Hippocampal formation (tissue), 2 donors: ENCODE measurements at regions not wholly inside any gene's neighbourhood (a gene's known extent, or its start where the extent isn't known, plus 50 kb on each side); places are given as distances from the start of the nearest gene placed in this dataset.

ENCODE experiments used
- DNase-seq, 2 donors: peaks; one replicate each; lab custom pipeline; 2025; lab: John Stamatoyannopoulos, UW

DNA sequence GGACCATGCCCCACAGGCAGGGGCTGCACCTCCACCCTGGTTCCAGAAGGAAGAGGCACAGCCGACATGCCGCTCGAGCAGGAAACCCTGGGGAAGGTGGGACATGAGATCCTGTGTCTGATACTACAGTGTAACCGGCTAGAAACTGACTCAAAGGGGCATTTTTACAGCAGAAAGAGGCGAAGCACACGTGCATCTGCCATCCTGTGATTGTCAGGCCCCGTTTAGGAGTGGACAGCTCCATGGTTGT is 62.7 kb downstream of the SIK1 start:
- no peak for DNase-seq

DNA sequence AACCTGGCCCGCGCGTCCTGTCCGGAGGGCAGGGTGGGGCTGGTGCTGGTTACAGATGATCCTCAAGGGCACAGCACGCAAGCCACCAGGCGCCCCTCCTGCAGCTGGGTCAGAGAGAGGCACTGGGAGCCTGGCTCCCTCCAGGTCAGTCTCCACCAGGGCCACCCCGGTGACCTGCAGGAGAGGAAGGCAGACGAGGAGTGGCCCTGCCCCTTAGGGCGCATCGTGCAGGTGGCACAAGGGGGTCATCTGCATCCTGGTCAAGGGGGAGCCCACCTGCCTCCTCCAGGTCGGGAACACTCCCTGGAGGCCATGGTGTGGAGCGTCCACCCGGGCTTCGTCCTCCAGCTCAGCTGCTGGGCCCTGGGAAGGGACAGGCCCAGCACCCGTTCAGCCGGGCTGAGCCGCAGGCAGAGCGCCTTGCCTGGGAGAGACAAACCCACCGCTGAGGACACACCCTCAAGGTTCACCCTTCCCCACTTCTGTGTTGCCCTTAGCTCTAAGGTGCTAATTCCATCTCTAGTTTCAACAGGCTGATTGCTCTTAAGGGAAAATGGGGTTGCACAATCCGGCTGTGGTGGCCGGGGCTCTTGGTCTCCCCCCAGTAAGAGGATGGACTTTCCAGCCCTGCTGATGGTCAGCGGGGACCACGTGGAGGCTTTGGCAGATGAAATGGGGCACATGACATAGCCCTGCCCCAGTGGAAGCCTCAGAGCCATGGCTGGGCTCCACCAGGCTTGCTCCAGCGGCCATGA is 63.2 kb downstream of the SIK1 start:
- no peak for DNase-seq

DNA sequence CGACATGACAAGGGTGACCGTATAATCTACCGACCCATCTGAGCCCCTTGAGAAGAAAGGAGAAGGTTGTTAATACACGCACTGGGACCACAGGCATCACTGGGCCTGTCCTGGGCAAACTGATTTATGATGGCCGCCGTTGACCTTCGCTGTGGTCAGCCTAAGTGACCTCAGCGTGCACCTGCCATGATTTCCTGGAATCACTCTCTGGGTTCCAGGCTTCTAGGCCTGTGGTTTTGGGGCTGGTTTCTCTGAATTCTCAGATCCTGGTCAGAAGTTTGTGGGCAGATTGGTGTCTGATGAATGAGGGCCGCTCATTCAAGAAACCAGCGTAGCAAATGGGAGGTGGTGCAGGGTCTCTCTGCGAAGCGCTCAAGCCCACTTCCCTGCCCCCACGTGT is 64.0 kb downstream of the SIK1 start:
- DNase-seq = no peak

DNA sequence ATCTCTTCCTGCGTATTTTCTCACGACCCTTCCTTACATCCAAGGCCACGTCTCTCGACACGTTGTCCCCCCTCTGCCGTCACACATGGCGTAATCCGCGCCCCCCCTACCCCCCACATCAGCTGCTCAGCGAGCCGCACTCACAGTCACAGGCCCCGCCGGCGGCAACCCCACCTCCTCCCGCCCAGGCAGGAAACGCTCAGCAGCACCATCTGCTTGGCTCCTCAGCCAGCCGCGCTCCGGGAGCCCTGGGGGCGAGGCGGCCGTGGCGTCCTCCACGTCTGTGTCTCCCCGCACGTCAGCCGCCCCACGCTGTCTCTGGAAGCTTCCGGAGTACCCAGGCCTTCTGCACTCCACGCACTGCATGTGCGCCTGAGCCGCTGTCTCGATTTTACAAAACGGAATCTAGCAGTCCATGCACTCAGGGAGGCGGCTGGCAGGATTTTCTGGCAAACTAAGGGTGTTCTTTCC is 64.6 kb downstream of the SIK1 start:
- peak; percentile 7 to 32 for DNase-seq

DNA sequence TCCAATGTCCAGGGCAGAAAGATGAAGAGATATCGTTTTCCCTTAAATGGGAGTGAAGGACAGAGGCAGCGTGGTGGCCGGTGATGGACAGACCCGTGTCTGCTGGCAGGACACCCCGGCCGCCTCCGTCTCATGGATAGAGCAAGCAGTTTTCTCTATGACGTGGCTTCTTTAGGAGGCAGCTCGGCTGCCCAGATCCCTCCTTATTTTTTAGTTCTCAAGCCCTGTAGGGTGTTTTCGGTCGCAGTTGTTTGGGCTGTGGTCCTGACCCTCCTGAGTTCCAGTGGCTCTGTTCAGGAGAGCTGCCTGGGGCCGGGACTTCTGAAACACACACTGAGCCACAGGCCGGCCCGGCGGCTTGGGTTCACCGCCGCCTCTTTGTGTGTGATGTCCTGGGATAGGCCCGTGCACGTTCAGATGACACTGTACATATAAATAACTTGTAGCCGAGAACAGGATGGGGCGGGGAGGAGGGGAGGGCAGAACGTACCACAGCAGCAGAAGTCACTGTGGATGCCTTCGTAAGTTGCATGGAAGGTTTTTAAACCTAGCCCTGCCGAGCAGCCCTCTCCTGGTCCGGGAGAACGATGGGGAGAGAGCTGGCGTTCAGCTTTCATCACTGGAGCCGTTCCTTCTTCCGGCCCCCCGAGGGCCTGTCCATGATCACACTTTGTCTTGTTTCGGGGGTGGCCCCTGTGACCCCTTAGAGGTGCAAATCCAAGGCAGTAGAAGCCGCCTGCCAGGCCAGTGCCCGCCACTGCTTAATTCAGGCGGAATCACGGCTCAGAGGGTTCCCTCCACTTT is 65.2 kb downstream of the SIK1 start:
- no peak for DNase-seq

DNA sequence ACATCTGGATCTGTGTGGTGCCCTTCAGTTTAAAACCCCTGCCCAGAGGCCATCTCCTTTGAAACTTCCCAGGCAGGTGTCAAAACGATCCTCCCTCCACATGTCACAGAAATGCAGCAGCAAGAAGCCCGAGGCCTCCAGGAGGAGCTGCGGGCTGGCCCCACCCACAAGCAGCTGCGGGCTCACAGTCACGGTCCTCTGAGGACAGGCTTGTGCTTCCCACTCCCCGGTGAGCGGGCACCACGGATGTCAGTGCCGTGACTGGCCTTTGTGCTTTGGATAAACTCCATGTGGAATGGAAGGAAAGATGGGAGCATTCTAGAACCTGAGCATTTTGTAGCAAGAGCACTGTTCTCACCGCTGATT is 65.8 kb downstream of the SIK1 start:
- DNase-seq = no peak

DNA sequence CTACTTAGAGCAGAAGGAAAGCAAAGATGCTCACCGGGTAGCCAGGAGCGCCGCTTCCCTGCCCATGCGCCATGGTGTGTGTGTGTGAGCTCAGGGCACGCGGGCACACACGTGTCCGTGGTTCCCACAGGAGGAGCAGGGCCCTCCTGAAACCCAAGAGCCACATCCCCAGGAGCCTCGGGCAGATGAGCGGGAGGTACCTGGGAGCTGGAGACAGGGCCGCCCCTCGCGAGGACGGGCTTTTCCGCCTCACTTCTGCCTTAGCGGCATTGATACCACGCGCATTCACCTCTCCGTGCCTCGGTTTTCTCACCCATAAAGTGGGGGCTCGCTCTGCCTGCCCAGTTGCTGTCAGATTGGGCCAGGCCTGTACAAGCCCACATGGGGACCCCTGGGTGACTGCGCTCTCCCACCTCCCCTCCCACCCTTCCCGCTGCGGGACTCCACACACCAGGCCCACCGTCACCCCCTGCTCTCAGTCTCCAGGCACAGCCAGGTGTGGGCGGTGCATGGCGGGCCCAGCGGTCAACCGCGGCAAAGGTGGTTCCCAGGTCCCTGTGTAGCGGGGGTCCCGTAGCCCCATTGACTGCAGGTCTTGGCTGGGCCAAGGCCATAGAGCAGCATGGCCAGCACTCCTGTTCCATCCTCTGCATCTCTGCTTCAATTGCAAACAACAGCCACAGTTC is 66.3 kb downstream of the SIK1 start:
- DNase-seq = no peak

DNA sequence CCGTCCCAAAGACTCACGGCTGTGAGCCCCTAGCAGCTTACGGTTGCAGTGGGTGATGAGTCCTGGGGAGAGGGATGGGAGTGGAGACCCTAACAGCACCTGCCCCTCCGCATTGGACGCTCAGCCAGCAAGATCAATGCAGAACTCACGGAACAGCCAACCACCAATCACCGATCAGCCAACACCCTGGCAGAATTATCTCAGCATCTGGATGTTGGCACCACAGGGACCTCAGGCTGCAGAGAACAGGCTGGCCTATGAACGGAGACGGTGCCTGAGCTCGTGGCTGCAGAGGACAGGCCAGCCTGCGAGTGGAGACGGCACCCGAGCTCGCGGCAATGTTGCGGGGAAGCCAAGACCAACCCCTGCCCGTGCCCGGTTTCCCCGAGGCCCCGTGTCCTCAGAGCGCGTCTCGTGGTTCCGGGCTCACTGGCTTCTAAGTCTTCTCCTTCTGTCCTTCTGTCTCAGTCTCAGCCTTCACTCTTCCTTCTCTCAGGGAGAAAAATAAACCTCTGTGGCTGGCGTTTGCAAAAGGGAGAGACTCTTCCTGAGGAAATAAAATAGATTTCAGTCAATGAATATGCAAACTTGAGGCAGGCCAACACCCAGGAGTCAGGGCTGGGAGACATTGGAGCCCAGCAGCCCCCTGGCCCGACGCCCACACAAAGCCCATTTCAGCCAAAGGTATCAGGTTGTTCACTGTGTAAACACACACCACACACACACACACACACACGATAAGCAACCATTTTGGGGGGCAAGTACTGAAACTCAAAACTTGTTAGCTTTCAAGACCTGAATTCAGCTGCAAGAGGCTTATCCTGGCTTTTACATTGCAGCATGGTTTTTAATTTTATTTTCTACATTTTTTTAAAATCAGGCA is 67.8 kb downstream of the SIK1 start:
- no peak for DNase-seq

DNA sequence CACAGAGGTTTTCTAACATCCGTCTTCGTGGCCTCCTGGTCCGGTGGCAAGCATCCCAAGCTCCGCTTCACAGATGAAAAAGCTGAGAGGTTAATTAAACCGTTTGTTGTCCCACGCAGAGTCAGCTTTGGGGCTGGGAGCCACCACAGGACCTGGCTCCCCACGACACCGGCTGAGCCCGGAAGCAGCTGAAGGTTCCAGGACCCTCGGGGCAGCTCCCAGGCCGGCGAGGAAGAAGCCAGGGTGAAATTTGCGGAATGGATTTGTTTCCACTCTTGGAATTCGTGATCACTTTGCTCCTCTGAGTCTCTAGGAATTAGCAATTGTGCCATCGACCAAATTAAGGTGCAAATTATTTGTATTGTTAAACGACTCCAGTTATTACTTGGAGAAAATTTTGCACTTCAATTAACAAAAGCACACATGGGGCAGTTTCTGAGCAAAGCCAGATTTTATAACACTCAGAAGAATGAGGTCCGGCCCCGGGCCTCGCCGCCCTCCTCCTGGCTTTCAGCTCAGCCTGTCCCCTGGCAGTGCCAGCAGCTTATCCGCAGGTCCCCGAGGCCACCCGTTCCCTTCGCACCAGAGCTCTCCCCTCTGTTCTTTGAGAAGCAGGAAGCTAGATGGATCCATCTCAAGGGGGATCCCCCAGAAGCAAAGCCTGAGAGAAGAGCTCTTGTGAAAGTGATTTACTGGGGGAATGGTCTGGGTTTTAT is 69.1 kb downstream of the SIK1 start:
- no peak for DNase-seq

DNA sequence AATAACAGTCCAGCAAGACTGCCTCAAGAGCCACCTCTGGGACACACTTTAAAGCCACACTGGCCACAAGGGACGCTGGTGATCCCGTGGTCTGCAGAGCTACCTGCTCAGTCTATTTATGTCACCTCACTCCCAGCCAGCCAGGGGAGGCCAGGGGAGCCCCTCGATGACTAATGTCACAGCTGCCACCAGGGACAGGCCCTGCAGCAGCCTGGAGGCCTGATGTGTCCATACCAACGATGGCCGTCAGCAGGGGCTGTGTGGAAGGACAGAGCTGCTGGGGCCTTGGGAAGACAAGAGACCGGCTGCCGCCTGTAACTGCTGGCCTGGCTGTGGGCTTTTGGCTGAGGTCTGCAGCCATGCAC is 71.0 kb downstream of the SIK1 start:
- DNase-seq = no peak

DNA sequence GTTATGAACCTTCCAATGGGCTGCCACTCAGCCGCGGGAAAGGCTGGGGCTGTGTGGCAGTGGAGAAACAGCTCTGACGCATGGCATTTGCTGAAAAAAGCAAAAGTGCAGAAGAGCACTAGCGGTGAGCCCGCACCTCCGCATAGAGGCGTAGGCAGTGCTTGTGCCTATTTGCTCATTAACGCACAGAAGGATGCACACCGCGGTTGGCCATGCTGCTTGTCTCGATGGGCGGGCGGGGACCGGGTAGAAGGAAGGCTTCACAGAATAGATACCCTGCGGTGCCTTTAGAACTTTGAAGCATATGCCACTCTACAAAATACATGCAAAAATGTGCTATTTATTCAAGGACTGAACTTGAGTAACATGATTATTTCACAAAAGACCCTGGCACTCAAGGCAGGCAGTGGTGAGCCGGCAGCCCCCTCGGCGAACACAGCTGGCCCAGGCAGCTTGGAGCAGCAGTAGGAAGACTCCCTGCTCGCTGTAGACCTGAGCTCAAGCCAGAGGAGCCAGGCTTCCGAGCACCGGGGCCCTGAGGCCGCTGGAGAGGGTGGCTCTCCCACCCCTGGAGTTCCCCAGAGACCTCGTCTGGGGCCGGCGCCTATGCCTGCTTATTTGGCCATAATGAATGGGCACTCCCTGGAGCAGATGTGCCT is 71.5 kb downstream of the SIK1 start:
- no peak for DNase-seq

DNA sequence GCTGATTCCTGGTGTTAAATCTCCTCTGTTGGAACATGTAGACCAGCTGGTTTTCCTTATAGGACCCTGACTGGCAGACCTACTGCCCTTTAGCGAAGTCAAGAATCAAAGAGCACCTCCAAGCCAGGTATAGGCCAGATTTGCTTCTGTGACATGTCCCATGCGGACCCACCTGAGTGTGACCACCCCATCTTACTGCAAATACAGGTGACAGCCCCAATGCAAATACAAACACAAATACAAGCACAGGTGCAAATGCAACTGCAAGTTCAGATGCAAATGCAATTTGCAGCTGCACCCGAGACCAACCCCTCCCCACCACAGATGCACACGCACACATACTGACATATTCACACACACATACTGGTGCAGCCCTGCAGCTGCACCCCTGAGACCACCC is 72.3 kb downstream of the SIK1 start:
- no peak for DNase-seq

DNA sequence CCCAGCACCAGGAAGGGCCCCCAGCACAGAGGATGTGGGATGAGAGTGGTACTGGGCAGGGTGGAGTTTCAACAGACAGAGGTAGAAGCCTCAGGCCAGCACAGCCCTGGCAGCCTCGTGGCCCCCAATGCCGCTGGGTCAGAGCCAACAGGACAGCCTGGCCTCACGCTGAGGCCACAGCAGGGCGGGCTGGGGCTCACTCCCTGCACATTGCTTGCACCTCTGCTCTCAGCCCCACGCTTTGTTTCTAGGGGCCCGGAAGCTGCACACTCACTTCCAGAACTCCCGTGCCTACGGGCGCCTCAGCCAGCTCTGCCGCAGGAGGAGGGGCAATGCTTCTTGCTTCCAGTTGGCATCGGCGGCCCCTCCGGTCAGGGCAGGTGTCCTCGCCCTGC is 72.9 kb downstream of the SIK1 start:
- DNase-seq = no peak

DNA sequence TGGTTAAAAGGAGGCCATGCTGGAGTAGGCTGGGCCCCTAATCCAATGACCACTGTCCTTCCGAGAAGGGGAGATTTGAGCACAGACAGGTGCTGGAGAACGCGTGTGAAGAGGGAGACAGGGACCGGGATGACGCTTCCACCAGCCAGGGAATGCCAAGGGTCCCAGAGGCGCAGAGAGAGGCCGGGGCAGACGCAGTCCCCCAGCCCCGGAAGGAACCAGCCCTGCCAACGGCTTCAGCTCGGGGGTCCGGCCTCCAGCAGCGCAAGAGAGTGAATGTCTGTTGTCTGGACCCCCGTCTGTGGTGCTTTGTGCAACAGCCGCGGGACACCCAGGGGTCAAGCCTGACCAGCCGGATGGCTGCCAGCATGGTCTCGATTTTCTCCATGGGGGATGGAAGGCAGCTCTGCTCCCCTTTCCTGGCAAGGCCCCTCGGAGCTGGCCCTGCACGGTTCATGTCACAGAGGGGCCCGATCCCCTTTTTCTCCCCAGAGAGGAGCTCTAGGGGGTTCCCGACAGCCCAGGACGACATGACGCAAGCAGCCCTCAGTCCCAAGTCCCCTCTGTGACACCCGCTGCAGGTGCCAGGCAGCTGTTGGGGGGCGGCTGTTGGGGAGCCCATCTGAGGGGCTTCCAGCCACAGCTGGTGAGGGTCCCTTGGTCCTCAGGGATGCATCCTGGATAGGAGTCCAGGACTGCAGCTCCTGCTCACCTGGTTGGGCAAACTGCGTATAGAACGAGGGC is 73.5 kb downstream of the SIK1 start:
- DNase-seq = no peak

DNA sequence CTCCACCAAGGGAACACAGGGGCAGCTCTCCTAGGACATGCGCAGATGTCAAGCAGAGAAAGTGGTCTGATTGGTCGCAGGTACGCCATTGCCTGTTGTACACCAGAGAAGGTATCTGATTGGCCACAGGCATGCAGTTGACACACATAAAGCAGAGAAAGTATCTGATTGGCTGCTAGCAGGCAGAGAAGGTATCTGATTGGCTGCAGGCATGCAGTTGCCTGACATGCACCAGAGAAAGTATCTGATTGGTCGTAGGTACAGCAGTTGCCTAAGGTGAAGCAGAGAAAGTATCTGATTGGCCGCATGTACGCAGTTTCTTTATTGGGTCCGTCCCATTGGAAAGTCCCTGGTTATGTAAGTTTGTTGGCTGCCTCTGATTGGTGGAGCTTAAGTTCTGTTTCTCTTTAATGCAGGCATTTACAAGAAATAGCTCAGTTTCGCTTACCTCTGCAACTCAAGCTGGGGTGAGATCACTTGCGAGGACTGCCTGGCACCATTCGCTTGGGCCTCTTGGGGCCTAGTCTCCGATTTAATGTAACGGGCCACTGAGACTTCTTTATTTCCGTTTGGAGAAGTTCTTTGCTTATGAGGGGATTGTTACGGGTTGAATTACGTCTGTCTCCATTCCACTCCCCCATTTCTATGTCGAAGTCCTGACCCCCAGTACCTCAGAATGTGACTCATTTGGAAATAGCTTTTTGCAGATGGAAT is 74.2 kb downstream of the SIK1 start:
- DNase-seq = no peak

DNA sequence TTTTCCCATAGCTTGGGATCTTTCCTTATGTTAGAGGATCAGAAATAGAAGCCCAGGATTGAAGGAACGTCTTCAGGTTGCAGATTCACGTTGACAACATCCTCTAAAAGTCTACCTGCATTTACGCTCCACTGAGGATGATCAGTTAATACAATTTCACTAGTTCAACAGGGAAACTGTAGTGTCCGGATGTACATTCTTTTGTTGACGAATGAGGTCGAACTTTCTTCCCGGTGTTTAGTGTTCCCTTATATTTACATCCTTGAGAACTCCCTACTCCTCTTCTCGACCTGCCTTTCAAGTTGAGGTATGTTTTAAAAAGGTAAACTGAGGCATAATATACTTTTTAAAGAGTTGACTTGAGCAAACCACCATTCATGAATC is 74.8 kb downstream of the SIK1 start:
- no peak for DNase-seq

DNA sequence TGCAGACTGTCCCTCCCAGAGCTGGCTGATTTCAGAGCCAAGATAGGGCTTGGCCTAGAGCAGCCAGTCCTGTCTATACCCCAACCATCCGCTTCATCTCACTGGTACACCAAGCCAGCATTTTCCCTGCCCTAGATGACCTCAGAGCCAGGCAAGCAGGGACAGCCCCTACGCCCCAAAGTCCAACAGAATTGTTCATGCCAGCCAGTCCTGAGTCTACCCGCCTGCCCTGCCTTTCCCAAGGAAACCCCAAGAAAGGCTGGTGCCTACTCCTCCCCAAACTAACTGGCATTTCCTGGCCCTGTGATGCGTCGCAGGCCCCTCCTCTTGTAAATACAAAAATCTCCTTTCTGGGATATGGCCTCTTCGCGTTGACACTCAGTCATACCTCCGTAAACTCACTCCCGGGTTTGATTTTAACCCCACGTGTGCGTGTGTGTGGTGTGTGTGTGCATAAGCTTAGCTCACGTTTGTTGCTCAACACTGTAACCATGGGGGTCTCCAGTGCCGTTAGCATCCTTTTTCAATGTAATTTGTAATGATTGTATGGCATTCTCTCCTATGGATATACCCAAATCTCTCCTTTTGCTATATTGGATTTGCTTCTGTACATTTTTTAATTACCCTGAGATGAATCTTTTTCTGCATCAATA is 75.3 kb downstream of the SIK1 start:
- DNase-seq = no peak

DNA sequence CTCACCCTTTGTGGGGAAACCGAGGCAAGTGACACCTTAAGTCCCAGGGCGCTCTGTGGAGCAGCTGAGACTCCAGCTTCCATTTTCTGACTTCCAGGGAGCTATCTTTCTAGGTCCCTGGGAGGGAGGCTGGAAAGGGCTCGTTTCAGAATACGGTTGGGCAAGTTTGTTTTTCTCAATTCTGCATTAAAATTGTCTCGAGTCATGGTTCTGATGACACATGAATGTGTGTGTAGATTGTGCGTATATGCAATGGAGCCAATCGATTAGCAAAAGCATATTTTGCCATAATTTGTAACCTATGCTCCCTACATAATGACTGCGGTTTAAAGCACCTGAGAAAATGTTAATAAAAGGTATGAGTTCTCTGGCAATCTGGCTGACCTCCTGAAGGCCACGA is 77.3 kb downstream of the SIK1 start:
- no peak for DNase-seq

DNA sequence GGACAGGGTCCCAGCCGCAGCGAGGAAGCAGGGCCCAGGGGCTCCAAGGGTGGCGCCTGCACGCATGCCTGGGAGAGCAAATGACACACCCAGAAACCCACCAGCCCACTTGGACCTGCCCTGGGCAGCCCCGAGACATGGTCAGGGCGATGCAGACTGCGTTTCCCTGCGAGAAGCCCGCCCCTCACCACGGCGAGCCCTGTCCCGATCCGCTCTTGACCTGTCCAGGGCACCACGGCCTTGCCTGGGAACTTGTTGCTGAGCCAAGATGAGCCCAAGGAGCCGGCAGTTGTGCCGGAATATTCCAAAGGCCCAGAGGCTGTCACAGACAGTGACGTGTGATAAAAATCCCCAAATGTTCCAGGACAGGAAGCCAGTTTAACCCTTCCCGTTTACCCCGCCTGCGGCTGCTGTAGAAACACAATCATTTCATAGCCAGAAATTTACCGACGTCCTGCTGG is 78.1 kb downstream of the SIK1 start:
- no peak for DNase-seq
